ENCODE measurements at regions not wholly inside any gene's neighbourhood (a gene's known extent, or its start where the extent isn't known, plus 50 kb on each side); places are given as distances from the start of the nearest gene placed in this dataset.

DNA sequence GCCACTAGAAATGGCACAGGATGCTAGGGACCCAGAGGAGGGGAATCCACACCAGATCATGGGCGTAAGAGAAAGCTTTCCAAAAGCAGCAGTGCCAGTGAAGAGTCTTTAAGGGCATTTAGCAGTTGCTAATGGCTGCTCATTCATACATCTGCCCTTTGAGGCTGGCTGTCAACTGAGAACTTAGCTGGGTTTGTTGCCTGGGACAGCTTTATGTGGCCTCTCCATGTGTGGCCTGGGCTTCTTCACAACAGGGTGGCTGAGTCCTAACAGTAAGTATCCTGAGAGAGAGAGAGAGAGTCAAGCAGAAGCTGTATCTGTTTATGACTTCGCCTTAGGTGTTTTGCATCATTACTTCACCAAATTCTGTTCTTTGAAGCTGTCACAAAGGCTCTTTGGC lies 286.1 kb upstream of the KCNJ16 start:
- 8% methylated on average over 2 of the region's 2 CpGs for WGBS (ENCODE audit: insufficient coverage, low coverage, missing lambda C conversion rate)
- Histone ChIP-seq H3K4me3 (no peak overlapping the region), H3K9ac (ENCODE audit: insufficient read depth in 1 of 2, low read depth in 2 of 2, low read length in 2 of 2) (no peak overlapping the region), H3K79me2 (ENCODE audit: control insufficient read depth, insufficient read depth, low read length) (no peaks in the 10 kb centered on the region), H3K36me3 (ENCODE audit: control insufficient read depth, insufficient read depth, low read length) (no peaks in the 10 kb centered on the region), H3K4me2 (ENCODE audit: insufficient read depth, low read length) (no peak overlapping the region), H3K27me3 (ENCODE audit: control insufficient read depth in 2 of 2, insufficient read depth in 2 of 2, low read length in 2 of 2) (no peaks in the 10 kb centered on the region), H3K4me1 (replicated peaks in 1 of 2; ENCODE audit: control insufficient read depth in 2 of 2, insufficient read depth in 2 of 2, low read length in 2 of 2) (no peaks in the 10 kb centered on the region), H3K27ac (ENCODE audit: extremely low read depth, low read depth, low read length) (no peak overlapping the region), H3K9me3 (replicated peaks; ENCODE audit: control insufficient read depth, insufficient read depth, low read depth, low read length) (no peaks in the 10 kb centered on the region), H2AFZ (ENCODE audit: low read depth, low read length) (no peak overlapping the region), H4K20me1 (replicated peaks; ENCODE audit: control insufficient read depth, insufficient read depth, low read length) (no peaks in the 10 kb centered on the region), H3K9me1 (ENCODE audit: control insufficient read depth, insufficient read depth, low read length) (no peaks in the 10 kb centered on the region)
- in situ Hi-C loops (cut with MboI) (no loop called here), intact Hi-C loops (cut with micrococcal nuclease) (no loop called here)
- FAIRE-seq (no peak), DNase-seq (ENCODE audit: extremely low read depth in 1 of 4, low spot score in 3 of 4) (no peak), ATAC-seq (no peak)
- no TSS peak for BruUV-seq (replicated peaks)
- CTCF ChIA-PET (ENCODE audit: low intra/inter-chr PET ratio): no interaction called here
- POLR2A ChIA-PET: interaction anchor here (1.3 kb wide), 1 partner anchor 21 kb away, joined by 3 read pairs; no protein-coding TSS in a partner anchor
- TF ChIP-seq NUFIP1 (IDR thresholded peaks at IDR 0.05; ENCODE audit: partially characterized antibody) (no peak), ELF1 (tag; IDR thresholded peaks at IDR 0.05) (no peak), RHOXF2B (CRISPR knock-in tag; conservative IDR thresholded peaks at IDR 0.05) (no peak), ZNF41 (CRISPR knock-in tag; conservative IDR thresholded peaks at IDR 0.05) (no peak), ZNF174 (CRISPR knock-in tag; IDR thresholded peaks at IDR 0.05) (no peak), GTF2E2 (tag; IDR thresholded peaks at IDR 0.05) (no peak), ELF4 (CRISPR knock-in tag; IDR thresholded peaks at IDR 0.05) (no peak)

DNA sequence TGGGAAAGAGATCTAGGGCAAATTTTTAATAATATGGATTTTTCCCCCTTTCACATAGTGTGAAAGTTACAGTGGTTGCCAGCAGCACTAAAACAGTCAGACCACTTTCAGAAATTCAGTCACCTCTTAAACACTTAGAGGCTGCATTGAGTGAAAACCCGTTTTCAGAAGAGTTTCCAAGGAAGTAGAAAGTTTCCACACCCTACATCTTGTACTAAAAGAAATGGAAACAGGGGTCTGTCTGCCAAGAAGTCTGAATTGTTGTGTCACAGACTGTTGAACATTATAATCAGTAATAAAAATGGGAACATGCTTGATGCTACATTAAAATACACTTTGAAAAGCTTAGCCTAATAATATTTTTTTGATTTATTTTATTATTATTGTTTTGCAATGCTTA lies 278.9 kb upstream of the KCNJ16 start:
- no peaks in the 10 kb centered on the region for H3K27me3 ChIP-seq (ENCODE audit: control insufficient read depth in 2 of 2, insufficient read depth in 2 of 2, low read length in 2 of 2)
- in situ Hi-C loops (cut with MboI): no loop called here
- no peaks in the 10 kb centered on the region for H4K20me1 ChIP-seq (replicated peaks; ENCODE audit: control insufficient read depth, insufficient read depth, low read length)
- H3K9me1 ChIP-seq (ENCODE audit: control insufficient read depth, insufficient read depth, low read length): no peaks in the 10 kb centered on the region
- no peak overlapping the region for H2AFZ ChIP-seq (ENCODE audit: low read depth, low read length)
- H3K79me2 ChIP-seq (ENCODE audit: control insufficient read depth, insufficient read depth, low read length): no peaks in the 10 kb centered on the region
- H3K4me2 ChIP-seq (ENCODE audit: insufficient read depth, low read length): no peak overlapping the region
- POLR2A ChIA-PET: interaction anchor here (0.7 kb wide), 1 partner anchor 372 kb away, joined by 3 read pairs; no protein-coding TSS in a partner anchor
- no peaks in the 10 kb centered on the region for H3K36me3 ChIP-seq (ENCODE audit: control insufficient read depth, insufficient read depth, low read length)
- CTCF ChIA-PET (ENCODE audit: low intra/inter-chr PET ratio): interaction anchor here (0.6 kb wide), 1 partner anchor 53 kb away, joined by 3 read pairs; no protein-coding TSS in a partner anchor
- H3K4me3 ChIP-seq: no peak overlapping the region
- 0% methylated on average over 1 of the region's 1 CpG for WGBS (ENCODE audit: insufficient coverage, low coverage, missing lambda C conversion rate)
- ATAC-seq (no peak), DNase-seq (ENCODE audit: extremely low read depth in 1 of 4, low spot score in 3 of 4) (no peak), FAIRE-seq (no peak)
- H3K27ac ChIP-seq (ENCODE audit: extremely low read depth, low read depth, low read length): no peak overlapping the region
- intact Hi-C loops (cut with micrococcal nuclease): no loop called here
- no peak overlapping the region for H3K9ac ChIP-seq (ENCODE audit: insufficient read depth in 1 of 2, low read depth in 2 of 2, low read length in 2 of 2)
- no peaks in the 10 kb centered on the region for H3K9me3 ChIP-seq (replicated peaks; ENCODE audit: control insufficient read depth, insufficient read depth, low read depth, low read length)
- no peaks in the 10 kb centered on the region for H3K4me1 ChIP-seq (replicated peaks in 1 of 2; ENCODE audit: control insufficient read depth in 2 of 2, insufficient read depth in 2 of 2, low read length in 2 of 2)
- BruUV-seq (replicated peaks): no TSS peak
- TF ChIP-seq ZNF445 (CRISPR knock-in tag; IDR thresholded peaks at IDR 0.05; ENCODE audit: low read depth) (no peak), ZFX (CRISPR knock-in tag; IDR thresholded peaks at IDR 0.05) (no peak), NFIX (CRISPR knock-in tag; IDR thresholded peaks at IDR 0.05; ENCODE audit: low read depth) (no peak), KHSRP (IDR thresholded peaks at IDR 0.05) (no peak), TARDBP (IDR thresholded peaks at IDR 0.05) (no peak), ZNF124 (CRISPR knock-in tag; IDR thresholded peaks at IDR 0.05) (no peak), SMARCB1 (IDR thresholded peaks at IDR 0.05; ENCODE audit: insufficient read length, low read depth) (no peak), ZFPM2 (CRISPR knock-in tag; IDR thresholded peaks at IDR 0.05) (no peak), FIP1L1 (IDR thresholded peaks at IDR 0.05; ENCODE audit: low read depth, low read length, poor library complexity, severe bottlenecking) (no peak)

Measured in K562 (cell line).